Nephron progenitor cell (in vitro differentiated cells): ENCODE measurements at regions not wholly inside any gene's neighbourhood (a gene's known extent, or its start where the extent isn't known, plus 50 kb on each side); places are given as distances from the start of the nearest gene placed in this dataset.

Experiments used
- DNase-seq: peaks from one replicate; pipeline ENCODE4 v3.0.0; 2021
- H3K27ac Mint-ChIP-seq: 2 replicates; pipeline ENCODE4 v1.8.0; 2021; ENCODE audit warnings: mild to moderate bottlenecking, moderate library complexity, mixed read lengths
- H3K27me3 Mint-ChIP-seq: 2 replicates; pipeline ENCODE4 v1.8.0; 2021; ENCODE audit warnings: mild to moderate bottlenecking, low read depth, mixed read lengths; ENCODE audit not compliant: poor library complexity
- H3K36me3 Mint-ChIP-seq: 2 replicates; pipeline ENCODE4 v1.8.0; 2021; ENCODE audit warnings: low read depth, mixed read lengths
- H3K4me1 Mint-ChIP-seq: 2 replicates; pipeline ENCODE4 v1.8.0; 2021; ENCODE audit warnings: mixed read lengths
- H3K4me3 Mint-ChIP-seq: 2 replicates; pipeline ENCODE4 v1.8.0; 2021; ENCODE audit warnings: mild to moderate bottlenecking, moderate library complexity, mixed read lengths
- H3K9me3 Mint-ChIP-seq: 2 replicates; pipeline ENCODE4 v1.8.0; 2021; ENCODE audit warnings: mild to moderate bottlenecking, moderate library complexity, mixed read lengths
- CTCF ChIP-seq: fragments of 200-600 bp; sonication (generic); IDR thresholded peaks from 2 replicates; pipeline ENCODE4 v1.5.0; 2021; ENCODE audit warnings: antibody characterized with exemption

- Mint-ChIP-seq H3K27ac (no peak overlapping the region), H3K36me3 (no peaks in the 10 kb centered on the region), H3K9me3 (no peaks in the 10 kb centered on the region), H3K4me3 (no peak overlapping the region), H3K4me1 (peaks cover 15% of the 10 kb centered on the region), H3K27me3 (peaks cover 13% of the 10 kb centered on the region)
- no peak for DNase-seq
- TF ChIP-seq CTCF, result no peak
These were observed 360.1 kb upstream of the PLXNA2 start for GRCh38 chr1:208604295-208604694.

DNA sequence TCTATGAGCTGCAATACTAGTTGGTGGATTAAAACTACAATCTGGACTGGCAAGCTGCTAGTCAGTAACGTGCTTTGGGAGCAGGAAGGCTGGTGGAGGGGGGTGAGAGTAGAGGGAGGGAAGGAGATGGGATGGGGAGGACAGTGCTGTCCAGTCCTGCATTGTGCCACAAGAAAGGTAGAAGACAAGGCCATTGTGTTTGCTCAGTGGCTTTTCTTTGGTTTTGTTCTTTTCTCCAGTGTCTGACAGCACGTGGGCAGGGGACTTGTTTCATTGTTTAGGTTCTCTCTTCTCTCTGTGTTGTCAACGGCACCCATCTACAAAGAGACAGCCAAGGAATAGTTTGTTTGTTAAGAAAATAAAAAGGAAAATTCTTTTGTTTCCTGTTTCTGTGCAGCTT is 362.8 kb upstream of the PLXNA2 start:
- Mint-ChIP-seq H3K4me3 (no peak overlapping the region), H3K27me3 (peaks cover 8% of the 10 kb centered on the region), H3K36me3 (no peaks in the 10 kb centered on the region), H3K4me1 (peaks cover 7% of the 10 kb centered on the region), H3K27ac (no peak overlapping the region), H3K9me3 (no peaks in the 10 kb centered on the region)
- DNase-seq, result no peak
- no peak for TF ChIP-seq CTCF

DNA sequence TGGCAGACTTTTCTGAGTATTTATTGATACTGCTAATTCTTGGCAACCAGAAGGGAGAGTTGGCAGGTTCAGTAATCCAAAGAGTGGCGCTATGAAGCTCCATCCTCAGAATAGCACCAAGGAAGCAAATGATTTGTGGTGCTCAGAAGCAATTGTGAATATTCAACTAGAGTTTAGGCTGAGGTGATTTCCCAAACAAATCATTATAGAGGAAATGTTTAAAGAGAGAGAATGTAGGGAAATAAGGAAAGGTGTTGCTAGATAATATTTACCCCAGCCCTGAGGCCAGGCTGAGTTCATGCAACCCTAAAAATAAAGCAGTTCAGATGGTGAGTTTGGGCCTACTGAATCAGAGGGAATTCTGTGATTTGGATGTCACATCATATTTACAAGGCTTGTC is 363.4 kb upstream of the PLXNA2 start:
- no peak for DNase-seq
- Mint-ChIP-seq H3K27me3 (peaks cover 8% of the 10 kb centered on the region), H3K27ac (no peak overlapping the region), H3K9me3 (no peaks in the 10 kb centered on the region), H3K4me3 (no peak overlapping the region), H3K4me1 (peaks cover under 1% of the 10 kb centered on the region), H3K36me3 (no peaks in the 10 kb centered on the region)
- TF ChIP-seq CTCF, result no peak

DNA sequence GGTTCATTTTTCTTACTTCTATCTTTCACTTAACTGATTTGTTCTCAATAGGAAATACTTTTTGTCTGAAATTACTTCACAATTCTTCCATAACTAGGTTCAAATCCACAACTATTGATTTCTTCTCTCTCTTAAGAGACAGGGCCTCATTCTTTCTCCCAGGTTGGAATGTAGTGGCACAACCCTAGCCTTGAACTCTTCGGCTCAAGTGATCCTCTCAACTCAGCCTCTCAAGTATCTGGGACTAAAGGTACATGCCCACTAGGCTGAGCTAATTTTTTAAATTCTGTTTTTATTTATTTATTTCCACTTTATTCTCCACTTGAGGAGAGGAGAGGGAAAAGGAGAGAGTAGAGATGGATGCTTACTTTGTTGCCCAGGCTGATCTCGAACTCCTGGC is 370.4 kb upstream of the PLXNA2 start:
- Mint-ChIP-seq H3K9me3 (peaks cover 18% of the 10 kb centered on the region), H3K36me3 (peaks cover 10% of the 10 kb centered on the region), H3K4me1 (no peaks in the 10 kb centered on the region), H3K4me3 (no peak overlapping the region), H3K27ac (no peak overlapping the region), H3K27me3 (no peaks in the 10 kb centered on the region)
- TF ChIP-seq CTCF, result no peak
- DNase-seq, result no peak

- H3K27me3 Mint-ChIP-seq, result no peaks in the 10 kb centered on the region
- peaks cover 26% of the 10 kb centered on the region for H3K9me3 Mint-ChIP-seq
- H3K27ac Mint-ChIP-seq, result no peak overlapping the region
- TF ChIP-seq CTCF, result no peak
- H3K4me3 Mint-ChIP-seq, result no peak overlapping the region
- peaks cover 13% of the 10 kb centered on the region for H3K36me3 Mint-ChIP-seq
- H3K4me1 Mint-ChIP-seq, result no peaks in the 10 kb centered on the region
- DNase-seq, result no peak
These were observed 371.2 kb upstream of the PLXNA2 start for GRCh38 chr1:208615371-208615770.

DNA sequence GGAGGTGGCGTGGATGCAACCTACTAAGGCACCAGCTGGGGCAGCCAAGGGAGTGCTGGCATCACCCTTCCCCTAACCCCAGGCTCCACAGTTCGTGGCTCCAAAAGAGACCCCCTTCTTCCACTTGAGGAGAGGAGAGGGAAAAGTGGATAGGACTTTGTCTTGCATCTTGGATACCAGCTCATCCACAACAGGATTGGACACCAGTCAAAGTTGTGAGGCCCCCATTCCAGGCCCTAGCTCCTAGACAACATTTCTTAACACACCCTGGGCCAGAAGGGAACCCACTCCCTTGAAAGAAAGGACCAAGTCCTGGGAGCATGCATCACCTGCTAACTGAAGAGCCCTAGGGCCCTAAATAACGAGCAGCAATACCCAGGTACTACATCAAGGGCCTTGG is 372.6 kb upstream of the PLXNA2 start:
- Mint-ChIP-seq H3K36me3 (peaks cover 16% of the 10 kb centered on the region), H3K27me3 (no peaks in the 10 kb centered on the region), H3K4me1 (no peaks in the 10 kb centered on the region), H3K9me3 (peaks cover 40% of the 10 kb centered on the region), H3K4me3 (no peak overlapping the region), H3K27ac (no peak overlapping the region)
- no peak for TF ChIP-seq CTCF
- no peak for DNase-seq
